ENCODE measurements at regions not wholly inside any gene's neighbourhood (a gene's known extent, or its start where the extent isn't known, plus 50 kb on each side); places are given as distances from the start of the nearest gene placed in this dataset.

DNA sequence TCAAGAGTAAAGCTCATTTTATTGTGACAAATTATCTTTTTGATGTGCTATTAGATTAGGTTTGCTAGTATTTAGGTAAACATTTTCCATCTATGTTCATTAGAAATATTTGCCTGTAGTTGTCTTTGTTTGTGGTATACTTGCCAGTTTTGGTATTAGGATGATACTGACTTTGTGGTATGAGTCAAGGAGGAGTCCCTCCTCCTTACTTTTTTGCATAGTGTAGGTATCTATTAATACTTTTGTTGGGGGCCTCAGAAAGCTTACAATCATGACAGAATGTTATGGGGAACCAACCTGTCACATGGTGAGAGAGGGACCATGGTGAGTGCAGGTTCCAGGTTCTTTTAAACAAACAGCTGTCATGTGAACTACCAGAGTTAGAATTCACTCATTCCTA is 102.1 kb downstream of the ZWINT start:
- no peak overlapping the region for H3K4me3 ChIP-seq (ENCODE audit: control insufficient read depth, low read depth, low read length)
- TF ChIP-seq, protein P1, sequence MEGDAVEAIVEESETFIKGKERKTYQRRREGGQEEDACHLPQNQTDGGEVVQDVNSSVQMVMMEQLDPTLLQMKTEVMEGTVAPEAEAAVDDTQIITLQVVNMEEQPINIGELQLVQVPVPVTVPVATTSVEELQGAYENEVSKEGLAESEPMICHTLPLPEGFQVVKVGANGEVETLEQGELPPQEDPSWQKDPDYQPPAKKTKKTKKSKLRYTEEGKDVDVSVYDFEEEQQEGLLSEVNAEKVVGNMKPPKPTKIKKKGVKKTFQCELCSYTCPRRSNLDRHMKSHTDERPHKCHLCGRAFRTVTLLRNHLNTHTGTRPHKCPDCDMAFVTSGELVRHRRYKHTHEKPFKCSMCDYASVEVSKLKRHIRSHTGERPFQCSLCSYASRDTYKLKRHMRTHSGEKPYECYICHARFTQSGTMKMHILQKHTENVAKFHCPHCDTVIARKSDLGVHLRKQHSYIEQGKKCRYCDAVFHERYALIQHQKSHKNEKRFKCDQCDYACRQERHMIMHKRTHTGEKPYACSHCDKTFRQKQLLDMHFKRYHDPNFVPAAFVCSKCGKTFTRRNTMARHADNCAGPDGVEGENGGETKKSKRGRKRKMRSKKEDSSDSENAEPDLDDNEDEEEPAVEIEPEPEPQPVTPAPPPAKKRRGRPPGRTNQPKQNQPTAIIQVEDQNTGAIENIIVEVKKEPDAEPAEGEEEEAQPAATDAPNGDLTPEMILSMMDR (conservative IDR thresholded peaks at IDR 0.05; ENCODE audit: control insufficient read depth, insufficient read depth, low read depth, low read length): no peak
- DNase-seq (ENCODE audit: low read depth): no peak

DNA sequence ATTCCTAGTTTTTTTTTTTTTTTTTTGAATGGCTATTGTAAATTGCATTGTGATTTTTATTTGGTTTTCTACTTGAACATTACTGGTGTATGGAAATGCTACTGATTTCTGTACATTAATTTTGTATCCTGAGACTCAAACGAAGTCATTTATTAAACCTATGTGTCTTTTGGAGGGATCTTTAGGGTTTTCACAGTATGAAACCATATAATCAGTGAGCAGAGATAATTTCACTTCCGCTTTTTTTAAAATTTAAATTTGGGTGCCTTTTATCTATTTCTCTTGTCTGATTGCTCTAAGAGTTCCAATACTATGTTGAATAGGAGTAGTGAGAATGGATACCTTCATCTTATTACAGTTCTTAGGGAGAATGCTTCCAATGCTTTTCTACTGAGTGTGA is 102.7 kb downstream of the ZWINT start:
- no peak overlapping the region for H3K4me3 ChIP-seq (ENCODE audit: control insufficient read depth, low read depth, low read length)
- no peak for DNase-seq (ENCODE audit: low read depth)

DNA sequence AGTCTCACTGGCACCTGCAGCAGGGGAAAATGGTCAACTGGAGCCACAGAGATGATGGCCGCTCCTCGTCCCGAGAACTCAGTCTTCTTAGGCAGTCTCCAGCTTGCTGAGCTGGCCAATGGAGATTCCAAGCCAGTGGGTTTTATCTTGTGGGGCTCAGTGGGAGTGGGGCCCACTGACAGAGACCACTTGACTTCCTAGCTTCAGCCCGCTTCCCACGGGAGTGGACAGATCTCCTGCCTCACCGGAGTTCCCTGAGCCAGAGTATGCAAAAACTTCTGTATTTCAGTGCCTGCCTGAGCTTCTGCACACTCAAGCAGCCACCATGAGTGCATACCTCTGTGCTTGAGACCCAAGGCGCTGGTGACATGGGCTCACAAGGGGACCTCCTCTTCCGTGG is 105.8 kb downstream of the ZWINT start:
- DNase-seq (ENCODE audit: low read depth): no peak
- TF ChIP-seq, protein P1 (conservative IDR thresholded peaks at IDR 0.05; ENCODE audit: control insufficient read depth, insufficient read depth, low read depth, low read length): no peak
- H3K4me3 ChIP-seq (ENCODE audit: control insufficient read depth, low read depth, low read length): no peak overlapping the region

More for the DNA sequence above, 102.7 kb downstream of the ZWINT start:
- TF ChIP-seq, protein P1 (conservative IDR thresholded peaks at IDR 0.05; ENCODE audit: control insufficient read depth, insufficient read depth, low read depth, low read length): no peak

DNA sequence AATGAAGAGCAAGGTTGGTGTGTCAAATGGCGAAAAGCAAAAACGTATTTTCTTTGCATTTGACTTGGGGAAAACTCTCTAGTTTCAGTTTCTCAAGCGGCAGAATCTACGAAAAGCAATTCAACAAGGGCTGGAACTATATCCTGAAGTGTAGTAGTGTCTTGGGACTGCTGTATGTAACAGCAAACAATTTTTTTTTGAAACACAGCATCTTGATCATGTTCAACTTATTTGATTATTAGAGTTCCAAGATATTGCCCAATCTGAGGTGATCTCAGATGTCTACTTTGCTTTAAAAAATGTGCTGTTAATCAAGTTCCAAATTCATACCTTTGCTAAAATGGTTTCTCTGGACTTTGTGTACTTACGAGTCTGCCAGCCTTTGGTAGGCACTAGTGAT is 120.6 kb downstream of the ZWINT start:
- no peak overlapping the region for H3K4me3 ChIP-seq (ENCODE audit: control insufficient read depth, low read depth, low read length)
- DNase-seq (ENCODE audit: low read depth): no peak
- TF ChIP-seq, protein P1 (conservative IDR thresholded peaks at IDR 0.05; ENCODE audit: control insufficient read depth, insufficient read depth, low read depth, low read length): no peak

DNA sequence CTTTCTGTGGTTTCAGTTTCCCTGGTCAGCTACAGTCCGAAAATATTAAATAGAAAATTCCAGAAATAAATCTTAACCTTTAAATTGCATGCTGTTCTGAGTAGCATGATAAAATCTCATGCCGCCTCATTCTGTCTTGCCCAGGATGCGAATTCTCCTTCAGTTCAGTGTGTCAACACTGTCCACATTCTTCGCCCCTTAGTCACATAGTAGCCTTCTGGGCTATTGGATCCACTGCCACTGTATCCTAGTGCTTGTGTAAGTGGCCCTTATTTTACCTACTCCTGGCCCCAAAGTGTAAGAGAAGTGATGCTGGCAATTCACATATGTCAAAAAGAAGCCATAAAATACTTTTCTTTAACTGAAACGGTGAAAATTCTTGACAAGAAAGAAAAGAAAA is 129.6 kb downstream of the ZWINT start:
- H3K4me3 ChIP-seq (ENCODE audit: control insufficient read depth, low read depth, low read length): no peak overlapping the region
- DNase-seq (ENCODE audit: low read depth): no peak
- TF ChIP-seq, protein P1 (conservative IDR thresholded peaks at IDR 0.05; ENCODE audit: control insufficient read depth, insufficient read depth, low read depth, low read length): no peak

DNA sequence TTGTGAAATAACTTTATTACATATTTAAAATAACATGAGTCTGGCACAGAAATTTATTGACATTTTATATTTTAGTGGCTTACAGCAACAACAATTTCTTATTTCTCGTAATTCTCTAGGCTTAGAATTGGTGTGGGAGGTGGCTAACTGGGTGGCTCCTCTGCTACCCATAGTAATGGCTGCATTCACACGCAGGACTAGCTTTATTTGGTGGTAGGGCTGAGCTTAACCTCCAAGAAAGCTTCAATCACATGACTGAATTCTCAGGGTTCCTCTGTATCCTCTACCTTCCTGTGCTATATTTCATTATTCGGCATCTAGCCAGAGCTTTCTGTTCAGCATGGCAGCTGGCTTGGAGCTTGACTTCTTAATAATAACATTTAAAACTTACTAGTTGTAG is 138.8 kb downstream of the ZWINT start:
- H3K4me3 ChIP-seq (ENCODE audit: control insufficient read depth, low read depth, low read length): no peak overlapping the region
- no peak for DNase-seq (ENCODE audit: low read depth)
- TF ChIP-seq, protein P1 (conservative IDR thresholded peaks at IDR 0.05; ENCODE audit: control insufficient read depth, insufficient read depth, low read depth, low read length): no peak

DNA sequence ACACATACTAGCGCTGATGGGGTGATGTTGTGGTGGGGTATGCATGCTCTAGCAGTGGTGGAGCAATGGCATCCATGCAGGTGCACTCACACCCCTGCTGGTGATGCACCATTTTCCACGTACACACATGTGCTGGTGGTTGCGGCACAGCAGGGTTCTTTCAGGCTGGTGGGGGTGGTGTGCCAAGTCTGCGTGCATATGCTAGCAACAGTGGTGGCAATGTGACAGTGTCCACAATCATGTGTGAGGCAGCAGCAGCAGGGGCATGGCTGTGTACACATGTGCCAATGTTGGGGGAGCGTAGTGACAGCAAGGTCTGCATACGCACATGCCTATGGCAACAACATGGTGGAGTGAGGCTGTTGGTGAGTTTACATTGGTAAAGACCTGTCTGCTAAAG is 148.1 kb downstream of the ZWINT start:
- DNase-seq (ENCODE audit: low read depth): no peak
- H3K4me3 ChIP-seq (ENCODE audit: control insufficient read depth, low read depth, low read length): no peak overlapping the region
- TF ChIP-seq, protein P1 (conservative IDR thresholded peaks at IDR 0.05; ENCODE audit: control insufficient read depth, insufficient read depth, low read depth, low read length): no peak

Data from fibroblast of mammary gland (primary cell).